ENCODE measurements at regions not wholly inside any gene's neighbourhood (a gene's known extent, or its start where the extent isn't known, plus 50 kb on each side); places are given as distances from the start of the nearest gene placed in this dataset.

DNA sequence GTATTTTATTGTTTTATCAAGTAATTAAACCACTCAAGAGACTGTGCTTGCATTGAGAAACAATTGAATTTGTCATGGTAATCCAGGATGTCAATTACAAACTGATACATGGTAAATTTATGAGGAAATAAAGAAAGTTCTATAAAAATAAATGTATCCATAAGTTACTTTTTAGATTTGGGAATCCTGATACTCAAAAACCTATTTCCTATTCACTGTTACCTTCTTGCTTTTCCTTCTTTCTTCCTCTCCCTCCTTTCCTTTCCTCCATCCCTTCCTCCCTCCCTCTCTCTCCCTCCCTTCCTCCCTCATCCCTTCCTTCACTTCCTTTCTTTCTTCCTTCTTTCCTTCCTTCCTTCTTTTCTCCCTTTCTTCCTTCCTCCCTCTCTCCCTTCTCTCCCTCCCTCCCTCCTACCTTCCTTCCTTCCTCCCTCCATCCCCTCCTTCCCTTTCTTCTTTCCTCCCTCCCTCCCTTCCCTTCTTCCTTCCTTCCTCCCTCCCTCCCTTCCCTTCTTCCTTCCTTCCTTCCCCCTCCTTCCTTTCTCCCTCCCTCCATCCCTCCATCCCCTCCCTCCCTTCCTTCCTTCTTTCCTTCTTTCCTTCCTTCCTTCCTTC, 1299.1 kb upstream of the ZEB2 start (continued):
- TF ChIP-seq CEBPB (IDR thresholded peaks at IDR 0.05; ENCODE audit: low read depth) (no peak), ELF1 (IDR thresholded peaks at IDR 0.05; ENCODE audit: borderline replicate concordance, low read depth) (no peak), ZFX (IDR thresholded peaks at IDR 0.05) (no peak)

DNA sequence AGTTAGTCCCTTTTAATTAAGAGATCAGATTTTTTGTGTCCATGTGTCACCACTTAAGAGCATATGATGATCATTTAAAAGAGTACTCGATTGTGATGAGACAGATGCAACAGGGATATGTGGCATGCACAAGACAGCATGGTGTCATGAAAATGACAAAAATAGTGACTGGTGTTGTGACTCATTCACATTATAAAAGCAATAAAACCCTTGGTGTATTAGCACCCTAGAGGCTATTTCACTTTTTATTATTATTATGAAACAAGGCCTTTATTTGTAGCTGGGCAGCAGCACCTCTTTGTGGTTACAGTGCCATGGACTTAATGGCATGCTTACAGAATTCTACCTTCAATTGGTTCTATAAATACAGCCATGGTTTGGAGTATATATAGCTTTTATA, 1296.0 kb upstream of the ZEB2 start:
- no TSS peak for BruUV-seq (replicated peaks)
- intact Hi-C loops (cut with micrococcal nuclease) = no loop called here
- Histone ChIP-seq H2AFZ (ENCODE audit: low read depth, low read length, poor library complexity, severe bottlenecking) (no peak overlapping the region), H3K36me3 (ENCODE audit: control insufficient read depth in 1 of 2, insufficient read depth in 2 of 2, low read length in 2 of 2) (no peaks in the 10 kb centered on the region), H3K4me3 (replicated peaks in 1 of 2; ENCODE audit: low read depth in 1 of 2, low read length in 2 of 2) (no peak overlapping the region), H3K79me2 (ENCODE audit: insufficient read depth, low read length) (no peaks in the 10 kb centered on the region), H3K9me3 (ENCODE audit: control insufficient read depth in 1 of 2, insufficient read depth in 1 of 2, low read depth in 1 of 2, low read length in 2 of 2) (no peaks in the 10 kb centered on the region), H3K9me2 (ENCODE audit: insufficient read depth) (no peaks in the 10 kb centered on the region), H3K27me3 (ENCODE audit: insufficient read depth, low read length) (no peaks in the 10 kb centered on the region), H3K4me2 (ENCODE audit: low read length) (no peak overlapping the region; the same call in 1 of the 2 replicates), H3K9ac (ENCODE audit: low read length) (no peak overlapping the region), H3K27ac (ENCODE audit: low read depth, low read length) (no peak overlapping the region), H4K20me1 (ENCODE audit: insufficient read depth) (no peaks in the 10 kb centered on the region), H3K4me1 (ENCODE audit: control insufficient read depth in 1 of 2, insufficient read depth in 2 of 2, low read length in 2 of 2) (peaks cover 0 to 5% of the 10 kb centered on the region in 2 experiments; a peak in 1 of 4 replicates)
- DNase-seq (ENCODE audit: low read depth, low spot score) (no peak), ATAC-seq (peak; percentile 61; the same call in 1 of the 2 replicates)
- ChIA-PET CTCF (no interaction called here), POLR2A (no interaction called here), RAD21 (ENCODE audit: low non-redundant PET in 1 of 2, low total read pairs in 2 of 2, uncharacterized antibody in 2 of 2, unreplicated experiment in 2 of 2) (no interaction called here)
- TF ChIP-seq JUND (IDR thresholded peaks at IDR 0.05) = no peak
- TF ChIP-seq EGR1 (IDR thresholded peaks at IDR 0.05; ENCODE audit: low read depth) = no peak
- TF ChIP-seq, protein P1, sequence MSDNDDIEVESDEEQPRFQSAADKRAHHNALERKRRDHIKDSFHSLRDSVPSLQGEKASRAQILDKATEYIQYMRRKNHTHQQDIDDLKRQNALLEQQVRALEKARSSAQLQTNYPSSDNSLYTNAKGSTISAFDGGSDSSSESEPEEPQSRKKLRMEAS (IDR thresholded peaks at IDR 0.05) = no peak
- 0 out of 2 replicates have a peak, but pooled peaks have one; percentile 9 for TF ChIP-seq FOSL1 (IDR thresholded peaks at IDR 0.05; ENCODE audit: low read depth)

DNA sequence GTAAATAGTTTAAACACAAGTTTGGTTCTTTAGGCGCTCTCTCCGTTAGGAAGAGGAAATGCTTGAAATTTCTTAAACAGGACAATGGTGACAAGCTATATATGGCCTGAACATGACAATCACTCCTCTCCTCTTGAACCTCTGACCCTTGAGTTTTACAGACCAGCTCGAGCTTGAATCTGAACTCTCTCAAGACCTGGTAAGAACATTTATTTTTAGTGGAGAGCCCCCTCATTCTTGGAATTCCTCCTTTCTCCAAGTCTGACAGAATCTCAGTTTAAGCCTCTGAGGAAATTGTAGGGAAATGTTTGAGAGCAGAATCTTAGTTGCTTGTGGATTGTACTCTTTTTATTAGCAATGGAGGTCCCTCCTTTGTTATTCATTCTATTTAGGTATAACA, 1293.6 kb upstream of the ZEB2 start:
- H3K27ac ChIP-seq (ENCODE audit: low read depth, low read length) = no peak overlapping the region
- H2AFZ ChIP-seq (ENCODE audit: low read depth, low read length, poor library complexity, severe bottlenecking) = no peak overlapping the region
- intact Hi-C loops (cut with micrococcal nuclease) = no loop called here
- no peaks in the 10 kb centered on the region for H3K36me3 ChIP-seq (ENCODE audit: control insufficient read depth in 1 of 2, insufficient read depth in 2 of 2, low read length in 2 of 2)
- no peaks in the 10 kb centered on the region for H3K9me3 ChIP-seq (ENCODE audit: control insufficient read depth in 1 of 2, insufficient read depth in 1 of 2, low read depth in 1 of 2, low read length in 2 of 2)
- no peak overlapping the region for H3K4me3 ChIP-seq (replicated peaks in 1 of 2; ENCODE audit: low read depth in 1 of 2, low read length in 2 of 2)
- H3K4me2 ChIP-seq (ENCODE audit: low read length) = no peak overlapping the region
- ChIA-PET POLR2A (no interaction called here), CTCF (interaction anchor here (1.2 kb wide), 1 partner anchor 11 kb away, joined by 3 read pairs; no protein-coding TSS in a partner anchor), RAD21 (ENCODE audit: low non-redundant PET in 1 of 2, low total read pairs in 2 of 2, uncharacterized antibody in 2 of 2, unreplicated experiment in 2 of 2) (no interaction called here)
- no peak for DNase-seq (ENCODE audit: low read depth, low spot score)
- no peak overlapping the region for H3K9ac ChIP-seq (ENCODE audit: low read length)
- H3K79me2 ChIP-seq (ENCODE audit: insufficient read depth, low read length) = no peaks in the 10 kb centered on the region
- H3K27me3 ChIP-seq (ENCODE audit: insufficient read depth, low read length) = no peaks in the 10 kb centered on the region
- TF ChIP-seq SP1 (IDR thresholded peaks at IDR 0.05; ENCODE audit: low read depth) = no peak
- no TSS peak for BruUV-seq (replicated peaks)
- peaks cover 0 to 5% of the 10 kb centered on the region in 2 experiments; a peak in 1 of 4 replicates for H3K4me1 ChIP-seq (ENCODE audit: control insufficient read depth in 1 of 2, insufficient read depth in 2 of 2, low read length in 2 of 2)
- no peaks in the 10 kb centered on the region for H3K9me2 ChIP-seq (ENCODE audit: insufficient read depth)
- no peaks in the 10 kb centered on the region for H4K20me1 ChIP-seq (ENCODE audit: insufficient read depth)
- no peak for ATAC-seq
